Hematopoietic multipotent progenitor cell treated with erythropoietin and hydrocortisone succinate and interleukin-3 and kit ligand, for 8 days (in vitro differentiated cells): ENCODE measurements at regions not wholly inside any gene's neighbourhood (a gene's known extent, or its start where the extent isn't known, plus 50 kb on each side); places are given as distances from the start of the nearest gene placed in this dataset.
A peak's percentile ranks its signal among the peaks of the same experiment; 100 is the strongest.

Experiments
- DNase-seq: peaks from one replicate; pipeline ENCODE4 v3.0.0-alpha.2; 2015

GRCh38 chrX:39452401-39452800 is 645.4 kb downstream of the BCOR start:
- DNase-seq, result no peak

- no peak for DNase-seq
Measured at GRCh38 chrX:39453889-39454621, 643.7 kb downstream of the BCOR start.

GRCh38 chrX:39456894-39457604 is 640.7 kb downstream of the BCOR start:
- DNase-seq, result no peak

- no peak for DNase-seq
Measured at GRCh38 chrX:39458779-39459178, 639.0 kb downstream of the BCOR start.

GRCh38 chrX:39459204-39459603 is 638.6 kb downstream of the BCOR start:
- DNase-seq, result no peak

- DNase-seq, result no peak
Measured at GRCh38 chrX:39459952-39460351, 637.8 kb downstream of the BCOR start.

- no peak for DNase-seq
Measured at GRCh38 chrX:39460499-39460898, 637.3 kb downstream of the BCOR start.

- DNase-seq, result no peak
Measured at GRCh38 chrX:39462835-39463234, 634.9 kb downstream of the BCOR start.

- no peak for DNase-seq
Measured at GRCh38 chrX:39464253-39464652, 633.5 kb downstream of the BCOR start.

GRCh38 chrX:39465467-39465866 is 632.3 kb downstream of the BCOR start:
- DNase-seq, result no peak

GRCh38 chrX:39465906-39466305 is 631.9 kb downstream of the BCOR start:
- DNase-seq, result no peak

- DNase-seq, result no peak
Measured at GRCh38 chrX:39469126-39469525, 628.6 kb downstream of the BCOR start.

GRCh38 chrX:39470588-39471407 is 627.0 kb downstream of the BCOR start:
- no peak for DNase-seq

- DNase-seq, result peak; percentile 43
Measured at GRCh38 chrX:39472161-39472560, 625.6 kb downstream of the BCOR start.

- no peak for DNase-seq
Measured at GRCh38 chrX:39473812-39474211, 623.9 kb downstream of the BCOR start.

GRCh38 chrX:39475372-39475771 is 622.4 kb downstream of the BCOR start:
- no peak for DNase-seq

GRCh38 chrX:39476604-39477021 is 621.1 kb downstream of the BCOR start:
- no peak for DNase-seq

GRCh38 chrX:39477031-39477761 is 620.6 kb downstream of the BCOR start:
- no peak for DNase-seq

GRCh38 chrX:39477762-39478120 is 620.0 kb downstream of the BCOR start:
- no peak for DNase-seq

GRCh38 chrX:39479856-39480255 is 617.9 kb downstream of the BCOR start:
- DNase-seq, result no peak

- DNase-seq, result no peak
Measured at GRCh38 chrX:39480963-39481362, 616.8 kb downstream of the BCOR start.

- DNase-seq, result peak; percentile 79
Measured at GRCh38 chrX:39481621-39482020, 616.1 kb downstream of the BCOR start.
